ENCODE measurements at regions not wholly inside any gene's neighbourhood (a gene's known extent, or its start where the extent isn't known, plus 50 kb on each side); places are given as distances from the start of the nearest gene placed in this dataset.

DNA sequence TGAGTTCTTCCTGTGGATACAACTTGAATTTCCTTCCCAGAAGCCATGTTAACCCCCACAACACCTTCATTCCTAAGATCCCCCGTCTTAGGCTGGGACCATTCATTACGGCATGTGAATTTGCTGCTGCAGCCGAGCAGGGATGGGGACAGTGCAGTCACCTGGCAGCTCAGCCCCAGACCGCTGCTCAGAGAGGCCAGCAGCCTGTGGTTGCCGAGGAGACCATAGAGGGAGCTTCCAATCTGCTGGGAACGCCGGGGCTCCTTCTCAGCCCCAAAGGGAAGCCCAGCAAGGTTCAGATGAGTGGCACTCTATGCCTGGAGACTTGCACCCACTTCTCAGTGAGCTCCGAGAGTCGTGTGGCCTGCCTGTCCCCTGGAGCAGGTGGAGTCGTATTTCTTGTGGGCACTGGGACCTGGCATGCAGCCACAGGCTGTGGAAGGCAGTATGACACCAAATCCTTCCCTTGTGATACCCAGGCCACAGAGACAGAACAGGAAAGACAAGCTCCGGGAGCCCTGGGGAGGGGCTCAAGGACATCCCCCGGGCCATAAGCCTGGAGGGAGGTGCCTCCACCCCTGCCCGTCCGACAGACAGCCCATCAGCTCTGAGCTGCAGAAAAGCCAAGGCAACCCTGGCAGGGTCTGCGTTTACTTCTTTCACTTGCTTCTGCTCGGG, 167.3 kb downstream of the FAM43A start:
- TF ChIP-seq, protein P1, sequence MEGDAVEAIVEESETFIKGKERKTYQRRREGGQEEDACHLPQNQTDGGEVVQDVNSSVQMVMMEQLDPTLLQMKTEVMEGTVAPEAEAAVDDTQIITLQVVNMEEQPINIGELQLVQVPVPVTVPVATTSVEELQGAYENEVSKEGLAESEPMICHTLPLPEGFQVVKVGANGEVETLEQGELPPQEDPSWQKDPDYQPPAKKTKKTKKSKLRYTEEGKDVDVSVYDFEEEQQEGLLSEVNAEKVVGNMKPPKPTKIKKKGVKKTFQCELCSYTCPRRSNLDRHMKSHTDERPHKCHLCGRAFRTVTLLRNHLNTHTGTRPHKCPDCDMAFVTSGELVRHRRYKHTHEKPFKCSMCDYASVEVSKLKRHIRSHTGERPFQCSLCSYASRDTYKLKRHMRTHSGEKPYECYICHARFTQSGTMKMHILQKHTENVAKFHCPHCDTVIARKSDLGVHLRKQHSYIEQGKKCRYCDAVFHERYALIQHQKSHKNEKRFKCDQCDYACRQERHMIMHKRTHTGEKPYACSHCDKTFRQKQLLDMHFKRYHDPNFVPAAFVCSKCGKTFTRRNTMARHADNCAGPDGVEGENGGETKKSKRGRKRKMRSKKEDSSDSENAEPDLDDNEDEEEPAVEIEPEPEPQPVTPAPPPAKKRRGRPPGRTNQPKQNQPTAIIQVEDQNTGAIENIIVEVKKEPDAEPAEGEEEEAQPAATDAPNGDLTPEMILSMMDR (IDR thresholded peaks at IDR 0.05): no peak
- TF ChIP-seq, protein P2, sequence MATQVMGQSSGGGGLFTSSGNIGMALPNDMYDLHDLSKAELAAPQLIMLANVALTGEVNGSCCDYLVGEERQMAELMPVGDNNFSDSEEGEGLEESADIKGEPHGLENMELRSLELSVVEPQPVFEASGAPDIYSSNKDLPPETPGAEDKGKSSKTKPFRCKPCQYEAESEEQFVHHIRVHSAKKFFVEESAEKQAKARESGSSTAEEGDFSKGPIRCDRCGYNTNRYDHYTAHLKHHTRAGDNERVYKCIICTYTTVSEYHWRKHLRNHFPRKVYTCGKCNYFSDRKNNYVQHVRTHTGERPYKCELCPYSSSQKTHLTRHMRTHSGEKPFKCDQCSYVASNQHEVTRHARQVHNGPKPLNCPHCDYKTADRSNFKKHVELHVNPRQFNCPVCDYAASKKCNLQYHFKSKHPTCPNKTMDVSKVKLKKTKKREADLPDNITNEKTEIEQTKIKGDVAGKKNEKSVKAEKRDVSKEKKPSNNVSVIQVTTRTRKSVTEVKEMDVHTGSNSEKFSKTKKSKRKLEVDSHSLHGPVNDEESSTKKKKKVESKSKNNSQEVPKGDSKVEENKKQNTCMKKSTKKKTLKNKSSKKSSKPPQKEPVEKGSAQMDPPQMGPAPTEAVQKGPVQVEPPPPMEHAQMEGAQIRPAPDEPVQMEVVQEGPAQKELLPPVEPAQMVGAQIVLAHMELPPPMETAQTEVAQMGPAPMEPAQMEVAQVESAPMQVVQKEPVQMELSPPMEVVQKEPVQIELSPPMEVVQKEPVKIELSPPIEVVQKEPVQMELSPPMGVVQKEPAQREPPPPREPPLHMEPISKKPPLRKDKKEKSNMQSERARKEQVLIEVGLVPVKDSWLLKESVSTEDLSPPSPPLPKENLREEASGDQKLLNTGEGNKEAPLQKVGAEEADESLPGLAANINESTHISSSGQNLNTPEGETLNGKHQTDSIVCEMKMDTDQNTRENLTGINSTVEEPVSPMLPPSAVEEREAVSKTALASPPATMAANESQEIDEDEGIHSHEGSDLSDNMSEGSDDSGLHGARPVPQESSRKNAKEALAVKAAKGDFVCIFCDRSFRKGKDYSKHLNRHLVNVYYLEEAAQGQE (IDR thresholded peaks at IDR 0.05; ENCODE audit: insufficient read depth in 1 of 2, low read depth in 2 of 2, low read length in 1 of 2): no peak

All from Panc1 (cell line).